NCI-H2081 treated with DMSO at 0.1 percent for 48 hours (cell line): ENCODE measurements at regions not wholly inside any gene's neighbourhood (a gene's known extent, or its start where the extent isn't known, plus 50 kb on each side); places are given as distances from the start of the nearest gene placed in this dataset.

Experiments
- DNase-seq: peaks from one replicate; lab custom pipeline; 2025; lab: John Stamatoyannopoulos, UW

DNA sequence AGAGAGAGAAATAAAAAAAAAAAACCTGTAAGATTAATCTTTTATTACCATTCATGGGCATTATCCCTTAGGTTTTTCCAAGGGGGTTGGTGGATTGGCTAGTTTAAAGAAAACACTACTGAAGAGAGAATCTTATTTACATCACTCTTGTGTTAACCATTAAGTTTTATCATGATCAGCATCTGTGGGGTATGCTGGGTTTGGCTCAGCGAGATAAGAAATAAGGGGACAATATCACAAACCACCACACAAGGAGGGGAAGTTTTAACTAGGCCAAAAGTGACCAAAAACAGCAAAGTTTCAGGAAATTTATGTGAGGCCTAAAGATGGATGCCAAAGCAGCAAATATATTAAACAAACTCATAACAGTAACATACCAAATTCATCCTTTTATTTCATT is 548.6 kb downstream of the SLC16A7 start:
- DNase-seq = no peak

DNA sequence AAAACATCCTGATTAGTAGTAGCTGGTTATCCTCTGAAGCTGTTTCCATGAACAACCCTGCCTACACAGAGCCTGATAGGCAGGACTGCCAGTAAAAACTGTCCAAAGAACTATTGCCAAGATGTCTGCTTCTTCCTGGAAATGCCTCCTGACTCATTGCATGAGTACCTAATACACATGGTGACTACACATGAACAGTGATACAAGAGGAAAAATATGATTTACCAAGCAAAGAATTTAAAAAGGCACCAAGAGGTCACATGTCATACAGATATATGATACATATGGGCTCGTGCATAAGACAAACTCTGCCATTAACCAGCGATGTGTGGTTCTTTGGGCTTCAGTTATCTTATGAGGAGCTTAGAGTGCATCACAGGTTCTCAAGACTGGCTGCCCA is 552.3 kb downstream of the SLC16A7 start:
- no peak for DNase-seq

DNA sequence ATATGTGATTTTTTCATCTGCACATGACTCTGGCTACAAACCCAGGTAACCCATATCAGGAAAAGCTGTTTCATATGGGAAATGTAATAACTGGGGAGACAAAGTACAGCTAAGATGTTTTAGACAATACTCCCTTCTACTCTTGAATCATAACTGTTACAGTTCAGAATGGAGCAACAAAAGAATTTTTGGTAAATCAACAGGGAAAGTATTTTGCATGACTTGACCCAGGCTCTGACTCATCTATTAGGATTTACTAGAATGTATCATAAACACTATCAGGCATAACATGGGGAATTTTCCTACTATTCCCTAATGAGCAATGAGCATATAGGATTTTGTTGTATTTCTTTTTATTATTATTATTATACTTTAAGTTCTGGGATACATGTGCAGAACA is 553.0 kb downstream of the SLC16A7 start:
- no peak for DNase-seq

DNA sequence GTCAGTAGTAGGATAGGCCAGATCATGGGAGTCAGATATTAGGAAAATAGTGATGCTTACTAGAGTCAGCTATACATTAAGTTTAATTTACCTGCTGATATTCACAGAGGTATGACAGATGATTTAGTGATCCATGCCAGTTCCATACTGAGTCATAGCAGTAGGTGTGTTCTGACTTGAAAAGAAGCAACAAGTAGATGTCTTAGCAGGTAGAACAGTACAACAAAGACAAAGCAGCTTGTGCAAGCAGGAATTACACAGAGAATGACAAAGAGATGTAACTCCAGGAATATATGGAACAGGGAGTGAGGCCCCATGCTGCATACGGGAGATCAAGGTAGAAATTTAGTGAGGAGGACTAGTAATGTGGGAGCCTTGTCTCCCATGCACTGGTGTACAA is 556.9 kb downstream of the SLC16A7 start:
- no peak for DNase-seq

DNA sequence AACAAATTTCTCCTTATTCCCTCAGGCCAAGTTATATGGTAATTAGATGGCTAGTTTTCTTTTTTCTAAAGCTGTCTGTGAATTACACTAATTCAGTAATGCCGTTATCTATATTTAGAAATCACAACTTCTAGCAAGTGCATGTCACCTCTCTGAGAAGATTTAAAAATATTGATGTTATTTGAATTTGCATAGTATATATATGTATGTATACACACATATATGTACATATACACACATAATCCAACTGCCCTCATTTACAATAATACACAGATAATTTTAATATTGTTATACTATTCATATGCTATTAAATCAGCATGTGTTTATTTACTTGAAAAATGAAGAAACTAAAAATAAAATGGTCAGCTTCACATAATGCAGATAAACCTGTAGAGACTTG is 563.9 kb downstream of the SLC16A7 start:
- no peak for DNase-seq

DNA sequence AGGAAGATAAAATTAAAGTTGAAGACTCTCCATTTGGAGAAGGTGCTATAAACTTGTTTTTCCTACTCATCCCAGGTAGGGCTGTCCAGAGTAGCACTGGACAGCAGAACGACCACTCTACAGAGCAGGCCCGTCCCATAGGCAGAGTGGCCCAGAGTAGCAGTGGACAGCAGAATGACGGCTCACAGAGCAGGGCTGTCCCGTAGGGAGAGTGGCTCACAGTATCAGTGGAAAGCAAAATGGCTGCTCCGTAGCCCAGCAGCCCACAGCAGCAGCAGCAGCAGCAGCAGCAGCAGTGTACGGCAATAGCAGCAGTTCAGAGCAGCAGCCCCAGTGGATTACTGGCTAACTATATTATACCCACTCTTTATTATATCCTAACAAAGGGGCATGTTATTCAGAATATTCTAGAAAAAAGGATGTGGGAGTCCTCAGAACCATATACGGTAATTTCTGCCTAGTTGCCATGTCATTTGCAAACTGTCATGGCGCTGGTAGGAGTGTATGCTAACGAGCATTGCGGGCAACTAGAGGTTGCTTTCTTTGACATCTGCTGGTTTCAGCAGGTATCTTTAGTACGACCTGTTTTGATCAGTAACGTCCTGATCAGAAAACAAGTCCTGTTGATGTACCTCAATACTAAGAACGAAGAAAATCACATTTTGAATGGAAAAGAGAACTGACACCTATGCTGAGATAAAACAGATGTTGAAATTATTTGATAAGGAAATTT is 567.3 kb downstream of the SLC16A7 start:
- DNase-seq = no peak

DNA sequence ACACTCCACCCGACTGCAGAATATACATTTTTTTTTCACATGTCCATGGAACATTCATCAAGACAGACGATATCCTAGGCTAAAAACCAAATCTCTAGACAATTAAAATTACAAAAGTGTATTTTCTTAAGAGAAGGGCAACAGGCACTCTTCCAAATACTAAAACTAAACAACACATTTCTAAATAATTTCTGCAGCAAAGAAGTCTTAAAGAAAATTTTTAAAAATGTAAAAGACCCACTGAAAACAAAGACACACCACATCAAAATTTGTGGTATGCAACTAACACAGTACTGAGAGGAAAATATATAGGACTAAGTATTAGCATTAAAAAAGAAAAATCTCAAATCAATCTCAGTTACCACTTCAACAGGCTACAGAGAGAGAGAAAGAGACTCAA is 570.0 kb downstream of the SLC16A7 start:
- DNase-seq = no peak

DNA sequence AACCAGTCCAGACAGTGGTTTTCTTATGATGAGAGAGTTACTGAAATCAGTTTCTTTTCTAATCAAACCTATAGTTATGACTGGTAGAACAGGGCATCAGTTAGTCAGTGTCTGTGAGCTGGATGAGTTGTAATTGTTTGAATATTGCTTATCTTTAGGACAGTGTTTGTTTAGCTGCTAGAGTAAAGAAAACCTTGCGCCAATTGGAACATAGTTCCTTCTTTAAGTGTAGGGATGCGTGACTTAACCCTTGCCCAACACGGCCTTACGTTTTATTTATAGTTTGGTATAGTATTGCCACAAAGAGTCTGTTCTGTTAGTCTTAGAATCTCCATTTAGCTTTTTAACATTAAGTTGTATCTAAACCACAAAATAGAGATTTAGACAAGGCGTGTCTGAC is 572.6 kb downstream of the SLC16A7 start:
- DNase-seq = no peak

DNA sequence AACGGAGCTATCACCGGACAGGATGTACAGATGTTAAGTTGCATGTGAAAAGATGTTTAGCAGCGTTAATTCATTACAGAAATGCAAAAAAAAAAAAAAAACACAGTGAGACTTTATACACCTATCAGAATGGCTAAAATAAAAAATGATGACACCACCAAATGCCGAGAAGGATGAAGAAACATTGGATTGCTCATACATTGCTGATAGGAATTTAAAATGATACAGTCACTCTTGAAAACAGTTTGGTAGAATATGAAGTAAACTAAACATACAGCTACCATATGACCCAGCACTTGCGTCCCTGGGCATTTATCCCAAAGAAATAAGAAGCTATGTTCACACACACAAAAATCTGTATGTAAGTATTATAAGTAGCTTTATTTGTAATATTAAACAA is 574.1 kb downstream of the SLC16A7 start:
- no peak for DNase-seq

DNA sequence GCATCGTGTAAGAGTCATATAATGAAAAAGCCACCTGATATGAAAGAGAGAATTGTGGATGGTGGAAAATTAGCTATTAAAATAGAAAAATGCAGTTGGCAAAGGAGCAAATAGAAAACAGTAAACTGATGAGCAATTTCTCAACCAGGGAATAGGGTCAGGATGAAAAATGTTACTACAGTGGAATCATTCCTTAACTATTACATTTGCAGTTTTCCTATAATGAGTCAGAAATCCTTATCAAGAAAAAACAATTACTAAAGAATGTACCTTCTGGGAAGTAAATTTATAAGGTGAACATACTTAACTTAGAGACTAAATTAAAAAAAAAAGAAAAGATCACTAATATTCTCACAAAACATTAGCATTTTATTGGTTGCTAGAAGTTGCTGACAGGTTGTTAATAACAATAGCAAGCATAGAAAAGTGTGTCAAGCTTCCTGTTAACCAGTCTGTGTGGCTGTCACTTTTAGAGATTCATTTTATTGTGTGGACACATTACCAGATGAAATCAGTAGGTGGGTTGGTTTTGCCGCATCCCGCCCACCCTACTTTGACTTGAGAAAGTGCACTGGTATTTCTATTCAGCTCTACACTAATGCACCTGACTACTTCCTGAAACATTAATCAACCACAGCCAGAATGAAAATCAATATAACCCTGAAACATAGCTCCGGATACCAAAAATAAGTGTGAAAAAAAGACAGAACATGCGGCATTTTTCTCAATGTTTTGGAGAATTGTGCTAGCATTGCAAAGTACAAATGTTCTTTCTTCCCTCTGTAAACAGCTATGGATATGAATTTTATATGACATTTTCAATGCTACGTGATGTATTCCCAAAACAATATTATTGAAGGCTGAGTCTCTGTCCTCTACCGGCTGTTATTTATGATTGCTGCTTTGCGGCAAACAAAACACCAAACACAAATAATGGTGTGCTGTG is 576.7 kb downstream of the SLC16A7 start:
- no peak for DNase-seq

DNA sequence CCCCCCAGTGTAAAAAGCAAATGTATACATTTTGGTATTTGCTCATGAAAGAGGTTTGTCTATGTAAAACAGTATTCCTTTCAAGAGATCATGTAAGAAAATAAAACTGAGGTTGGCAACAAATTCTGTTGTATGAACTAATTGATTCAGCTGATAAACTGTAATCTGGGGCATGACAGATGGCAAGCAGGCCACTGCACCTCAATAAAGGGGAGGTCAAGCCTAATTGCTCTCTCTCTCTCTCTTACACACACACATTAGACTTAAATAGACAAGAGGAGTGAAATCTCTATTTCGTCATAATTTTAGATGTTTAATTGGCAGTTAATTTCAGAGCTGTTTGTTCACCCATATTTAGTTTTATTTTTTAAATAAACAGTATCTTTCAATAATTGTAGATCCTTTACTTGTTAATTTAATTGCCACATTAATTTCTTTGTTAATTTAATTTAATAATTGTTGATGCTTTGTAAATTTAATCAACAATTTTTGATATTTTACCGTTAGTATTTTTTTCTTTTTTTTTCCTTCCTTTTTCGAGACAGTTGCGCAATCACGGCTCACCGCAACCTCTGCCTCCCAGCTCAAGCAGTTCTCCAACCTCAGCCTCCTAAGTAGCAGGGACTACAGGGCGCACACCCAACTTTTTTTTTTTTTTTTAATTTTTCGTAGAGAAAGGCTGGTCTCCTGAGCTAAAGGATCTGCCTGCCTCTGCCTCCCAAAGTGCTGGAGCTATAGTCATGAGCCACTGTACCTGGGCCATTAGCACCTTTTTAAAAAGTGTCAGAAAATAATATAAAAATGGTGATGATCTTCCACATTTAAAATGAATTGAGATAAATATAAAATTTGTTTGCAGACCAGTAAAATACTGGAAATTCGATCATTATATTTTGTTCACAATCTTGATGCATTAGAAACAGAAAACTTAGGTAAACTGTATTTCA is 577.7 kb downstream of the SLC16A7 start:
- DNase-seq = no peak

DNA sequence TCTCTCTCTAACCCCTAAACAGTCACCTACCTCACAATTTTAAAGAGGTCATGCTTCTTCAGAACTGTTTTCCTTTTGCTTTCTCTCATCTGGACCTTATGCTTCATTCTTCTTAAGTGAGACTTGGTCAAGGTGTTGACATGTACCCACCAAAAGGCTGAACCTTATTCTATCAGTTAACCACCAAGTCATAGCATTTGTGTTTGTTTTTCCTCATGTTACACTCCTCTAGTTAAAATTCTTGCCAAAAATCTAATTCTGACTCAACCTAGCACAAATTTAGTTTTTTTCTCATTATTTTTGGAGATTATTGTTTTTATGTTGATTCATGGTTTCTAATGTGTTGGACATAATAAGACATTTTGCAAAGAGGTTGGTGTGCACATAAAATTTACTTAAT is 578.6 kb downstream of the SLC16A7 start:
- DNase-seq = no peak

DNA sequence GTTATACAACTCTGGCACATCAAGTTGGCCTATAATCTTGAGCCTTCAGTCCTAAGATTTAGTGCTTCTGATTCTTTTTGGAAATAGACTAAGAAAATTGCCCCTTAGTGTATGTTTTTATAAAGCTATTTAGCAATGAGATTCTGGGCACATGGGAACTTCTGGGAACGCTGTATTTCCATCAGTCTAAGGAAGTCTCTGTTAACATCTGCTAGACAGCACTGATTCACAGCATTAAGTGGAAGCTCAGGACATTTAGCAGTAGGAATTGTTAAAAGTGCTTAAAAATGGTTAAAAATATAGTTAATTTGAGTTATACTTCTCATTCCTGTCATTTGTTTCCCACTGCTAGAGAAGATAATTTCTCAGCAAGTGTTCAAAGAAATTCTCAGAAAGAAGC is 579.1 kb downstream of the SLC16A7 start:
- DNase-seq = no peak

DNA sequence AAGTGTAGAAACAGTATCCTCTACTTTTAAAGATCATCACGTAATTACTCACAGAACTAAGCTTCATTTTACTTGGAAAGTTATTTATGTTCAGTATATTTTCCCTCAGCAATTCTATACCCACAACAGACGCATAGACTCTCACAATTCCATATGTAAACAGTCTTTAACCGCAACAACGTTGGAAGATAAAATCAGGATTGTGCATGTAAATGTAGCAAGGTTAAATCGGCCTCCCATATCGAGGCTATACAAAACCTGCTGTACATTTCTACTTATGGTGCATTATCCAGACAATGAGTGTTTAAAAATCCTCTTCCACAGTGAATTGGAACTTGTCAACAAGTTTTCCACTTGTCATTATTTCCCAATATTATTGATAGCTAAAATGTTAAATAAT is 581.1 kb downstream of the SLC16A7 start:
- DNase-seq = no peak

DNA sequence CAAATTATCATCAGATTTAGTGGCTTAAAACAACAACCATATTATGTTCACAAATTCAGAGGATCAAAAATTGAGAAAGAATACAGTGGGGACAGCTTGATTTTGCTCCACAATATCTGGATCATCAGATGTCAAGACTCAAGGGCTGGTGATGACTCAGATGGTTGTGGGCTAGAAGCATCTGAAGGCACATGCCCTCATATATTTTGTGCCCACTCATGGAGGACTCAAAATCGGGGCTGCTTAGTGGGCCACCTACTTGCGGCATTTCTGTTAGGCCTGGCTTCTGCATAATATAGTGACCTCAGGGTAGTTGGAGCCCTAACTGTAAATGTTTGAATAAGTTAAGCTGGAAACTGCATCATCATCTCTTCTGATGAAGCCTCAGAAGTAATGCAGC is 584.5 kb downstream of the SLC16A7 start:
- DNase-seq = no peak

DNA sequence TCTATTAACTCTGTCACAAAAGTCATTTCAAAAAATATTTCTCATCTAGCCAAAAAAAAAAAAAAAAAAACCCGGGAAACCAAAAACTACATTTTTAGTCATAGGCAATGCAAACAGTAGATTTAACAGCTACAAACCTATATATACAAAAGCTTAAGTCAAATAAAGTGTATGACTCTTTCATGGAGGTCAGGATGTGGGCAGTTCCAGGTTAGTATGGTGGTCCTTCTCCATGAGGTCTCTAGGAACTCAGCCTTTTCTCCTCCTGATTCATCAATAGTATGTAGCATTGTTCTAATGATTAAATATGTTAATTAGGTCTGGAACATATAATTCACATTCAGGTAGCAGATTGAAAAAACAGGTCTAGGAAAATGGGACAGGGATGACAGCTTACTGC is 586.5 kb downstream of the SLC16A7 start:
- no peak for DNase-seq

DNA sequence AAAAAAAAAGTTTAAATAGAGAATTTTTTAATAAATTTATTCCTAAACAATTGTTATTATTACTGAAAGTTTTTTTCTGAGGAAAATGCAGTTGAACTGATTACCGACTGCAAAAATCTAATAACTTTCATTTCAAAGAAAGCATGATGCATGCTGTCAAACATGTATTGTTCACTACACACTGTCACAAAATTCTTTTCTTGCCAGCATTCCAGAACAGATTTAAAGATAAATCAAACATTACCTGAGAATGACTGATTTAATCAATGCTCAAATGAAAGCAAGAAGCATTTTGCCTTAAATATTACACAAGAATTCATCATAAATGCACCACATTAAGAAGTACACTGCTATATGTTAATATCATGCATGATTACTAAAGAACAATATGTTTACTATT is 588.3 kb downstream of the SLC16A7 start:
- no peak for DNase-seq

DNA sequence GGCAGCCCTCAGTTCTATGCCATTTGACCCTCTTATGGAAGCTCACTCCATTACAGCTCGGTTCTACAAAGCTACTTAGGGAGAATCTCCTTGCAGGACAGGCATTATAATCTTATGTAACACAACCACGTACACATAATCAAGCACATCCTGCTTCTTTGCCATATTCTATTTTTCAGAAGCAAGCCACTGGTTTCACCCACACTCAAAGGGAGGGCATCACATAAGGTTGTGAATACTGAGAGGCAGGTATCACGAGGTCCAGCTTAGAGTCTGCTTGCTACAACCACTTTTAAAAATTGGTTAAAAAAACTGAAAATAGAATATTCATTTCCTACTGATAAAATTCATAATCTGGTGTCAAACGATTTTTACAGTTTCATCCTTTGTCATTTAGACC is 589.2 kb downstream of the SLC16A7 start:
- DNase-seq = no peak

DNA sequence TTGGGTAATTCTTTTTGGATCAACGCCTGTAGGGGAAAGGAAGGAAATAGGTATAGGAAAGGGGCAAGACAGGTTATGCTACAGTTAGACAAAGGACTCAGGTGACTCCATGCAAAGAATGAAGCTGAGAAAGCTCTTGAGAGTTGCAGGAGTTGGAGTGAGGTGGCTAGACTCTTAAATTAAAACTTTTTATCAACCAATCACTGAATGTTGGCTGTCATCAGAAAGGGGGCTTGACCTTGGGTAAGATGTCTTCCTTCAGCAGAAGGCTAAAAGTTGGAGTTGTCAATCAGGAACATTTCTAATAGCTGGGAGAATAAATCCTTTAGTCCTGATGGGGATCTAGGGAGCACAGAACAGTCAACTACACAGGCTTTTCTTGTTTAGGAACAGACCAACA is 595.4 kb downstream of the SLC16A7 start:
- DNase-seq = no peak

DNA sequence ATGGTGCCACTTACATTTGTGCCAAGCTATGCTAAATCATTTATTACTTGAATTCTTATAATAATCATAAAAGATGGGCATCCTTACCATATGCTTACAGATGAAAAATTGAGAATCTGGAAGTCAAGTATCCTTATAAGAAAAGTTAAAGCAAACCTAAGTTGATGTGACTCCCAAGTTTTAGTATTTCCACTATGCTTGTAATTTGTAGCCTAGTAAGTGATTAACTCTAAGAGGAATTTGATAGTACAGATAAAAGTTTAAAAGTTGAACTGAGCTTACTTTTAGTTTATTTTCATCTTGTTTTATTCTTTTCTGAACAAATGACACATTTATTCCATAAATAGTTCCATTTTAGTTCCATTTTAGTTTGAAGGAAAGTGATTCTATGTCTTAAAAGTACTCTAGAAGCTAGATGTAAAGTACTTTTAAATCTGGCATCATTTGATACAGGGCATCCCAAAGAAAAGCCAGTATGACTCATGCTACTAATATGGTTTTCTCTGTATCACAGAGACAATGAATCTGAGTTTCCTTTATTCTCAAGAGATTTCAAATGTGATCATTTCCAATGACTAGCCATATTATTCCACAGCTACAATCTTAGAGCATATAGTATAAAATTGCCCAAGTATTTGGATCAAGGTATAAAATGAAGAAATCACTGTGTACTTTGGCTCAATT is 596.0 kb downstream of the SLC16A7 start:
- no peak for DNase-seq

DNA sequence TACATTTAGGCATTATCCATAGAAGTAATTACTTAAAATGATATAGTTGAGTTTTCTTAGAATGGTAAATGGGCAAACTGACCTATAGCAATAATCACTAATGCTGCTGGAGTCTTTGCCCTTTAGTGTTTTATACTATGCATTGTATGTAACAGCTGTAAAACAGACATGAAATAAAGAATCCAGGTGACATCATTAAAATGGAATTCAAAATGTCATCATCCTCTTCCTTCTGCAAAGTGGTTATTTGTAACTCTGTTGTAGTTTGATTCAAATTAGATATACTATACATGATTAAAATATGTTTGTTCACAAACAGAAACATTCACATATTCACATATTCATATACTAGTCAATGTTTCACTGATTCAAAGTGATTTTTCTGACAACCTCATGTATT is 598.8 kb downstream of the SLC16A7 start:
- DNase-seq = no peak

DNA sequence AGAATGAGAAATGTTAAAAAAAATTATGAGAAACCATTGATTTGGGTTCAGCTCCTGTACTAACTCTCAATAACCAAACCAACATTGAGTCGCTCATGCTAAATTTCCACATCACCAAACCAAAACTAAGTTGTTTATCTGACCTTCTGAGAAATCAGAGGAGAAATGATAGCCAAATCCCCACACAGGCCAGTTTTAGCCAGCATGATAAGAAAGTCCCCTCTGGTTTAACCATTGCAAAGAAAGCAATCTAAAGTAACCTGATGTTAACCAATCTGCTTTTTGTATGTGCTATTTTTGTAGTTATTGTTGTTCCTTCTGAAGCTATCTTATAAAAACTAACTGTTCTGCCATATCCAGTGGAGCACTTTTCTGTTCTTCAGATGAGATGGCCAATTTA is 599.7 kb downstream of the SLC16A7 start:
- no peak for DNase-seq
